Activated T-helper 2 cell treated with anti-CD3 and anti-CD28 coated beads, Interferon-gamma antibody, Interleukin-2, Interleukin-4, amounts not matched to agents 10 μg/mL and 5 μg/mL and 100 μg/mL, durations not matched to agents 14 hours and 24 hours and 36 hours (primary cell): ENCODE measurements at regions not wholly inside any gene's neighbourhood (a gene's known extent, or its start where the extent isn't known, plus 50 kb on each side); places are given as distances from the start of the nearest gene placed in this dataset.

Source experiments
- DNase-seq: peaks from one replicate; pipeline ENCODE4 v3.0.0; 2021; ENCODE audit warnings: low spot score
- H3K27ac Mint-ChIP-seq: one replicate; pipeline ENCODE4 v1.8.0; 2021; ENCODE audit warnings: mixed read lengths
- H3K27me3 Mint-ChIP-seq: one replicate; pipeline ENCODE4 v1.8.0; 2021; ENCODE audit warnings: low read depth, mixed read lengths
- H3K36me3 Mint-ChIP-seq: one replicate; pipeline ENCODE4 v1.8.0; 2021; ENCODE audit warnings: low read depth, mixed read lengths
- H3K4me1 Mint-ChIP-seq: one replicate; pipeline ENCODE4 v1.8.0; 2021; ENCODE audit warnings: low read depth, mixed read lengths
- H3K4me3 Mint-ChIP-seq: one replicate; pipeline ENCODE4 v1.8.0; 2021; ENCODE audit warnings: low read depth, mild to moderate bottlenecking, moderate library complexity, mixed read lengths
- H3K9me3 Mint-ChIP-seq: one replicate; pipeline ENCODE4 v1.8.0; 2021; ENCODE audit warnings: mixed read lengths
- intact Hi-C: fragments of 100-400 bp; cut with micrococcal nuclease; formaldehyde crosslinking; loops from one replicate; pipeline ENCODE4 v1.15.1; 2023

DNA sequence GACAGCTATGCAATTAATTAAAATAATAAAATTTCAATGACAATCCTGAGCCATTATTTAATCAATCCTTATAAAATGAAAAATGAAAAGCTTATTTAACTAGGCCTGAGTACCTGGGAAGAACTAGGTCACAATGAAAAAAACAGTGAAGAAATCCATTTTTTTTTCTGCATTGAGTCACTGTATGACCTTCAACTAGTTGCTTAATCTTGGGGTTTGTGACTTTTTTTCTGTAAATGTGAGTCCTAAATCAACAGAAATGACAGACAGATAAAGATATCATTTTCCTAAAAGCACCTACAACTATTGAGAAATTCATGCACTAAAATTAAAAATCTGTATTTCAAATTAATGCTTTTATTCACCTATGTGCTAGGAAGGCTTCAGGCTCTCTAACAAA lies 96.8 kb downstream of the TMEM26 start:
- no peak for DNase-seq
- Mint-ChIP-seq H3K36me3 (no peaks in the 10 kb centered on the region), H3K9me3 (no peaks in the 10 kb centered on the region), H3K4me1 (no peaks in the 10 kb centered on the region), H3K27me3 (peaks cover 11% of the 10 kb centered on the region), H3K27ac (no peak overlapping the region), H3K4me3 (no peak overlapping the region)
- intact Hi-C loops, result no loop called here

GRCh38 chr10:61355211-61355610 lies 98.0 kb downstream of the TMEM26 start:
- no peak for DNase-seq
- intact Hi-C loops, result no loop called here
- Mint-ChIP-seq H3K4me3 (no peak overlapping the region), H3K4me1 (no peaks in the 10 kb centered on the region), H3K9me3 (no peaks in the 10 kb centered on the region), H3K36me3 (no peaks in the 10 kb centered on the region), H3K27me3 (peaks cover 13% of the 10 kb centered on the region), H3K27ac (no peak overlapping the region)

DNA sequence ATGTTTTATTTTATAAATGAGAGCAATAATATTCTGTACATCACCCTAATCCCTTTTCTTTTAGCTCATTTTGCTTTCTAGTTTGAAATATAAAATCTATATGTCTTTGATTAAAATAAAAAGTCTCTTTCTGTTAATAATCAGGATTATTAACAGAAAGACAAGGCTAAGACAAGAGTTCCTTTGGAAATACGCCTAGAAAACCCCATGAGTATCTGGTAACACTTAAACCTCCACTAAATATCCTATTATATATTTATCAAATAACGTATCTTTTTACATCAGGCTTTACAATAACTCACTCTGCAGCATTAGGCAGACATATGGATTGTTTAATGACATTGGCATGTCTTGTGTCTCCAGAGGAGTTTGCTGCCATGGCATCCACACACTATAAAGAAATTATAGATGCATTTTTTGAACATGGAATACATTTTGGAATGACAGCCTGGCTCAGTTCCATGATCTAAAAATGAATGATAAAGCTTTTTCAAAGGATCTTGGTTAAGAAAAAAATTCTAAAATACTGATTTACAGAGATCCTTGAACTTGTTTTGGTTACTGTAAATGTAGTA lies 98.7 kb downstream of the TMEM26 start:
- intact Hi-C loops, result no loop called here
- H3K27me3 Mint-ChIP-seq, result peaks cover 14% of the 10 kb centered on the region
- no peak overlapping the region for H3K27ac Mint-ChIP-seq
- no peaks in the 10 kb centered on the region for H3K9me3 Mint-ChIP-seq
- H3K36me3 Mint-ChIP-seq, result no peaks in the 10 kb centered on the region
- H3K4me1 Mint-ChIP-seq, result no peaks in the 10 kb centered on the region
- no peak for DNase-seq
- no peak overlapping the region for H3K4me3 Mint-ChIP-seq

DNA sequence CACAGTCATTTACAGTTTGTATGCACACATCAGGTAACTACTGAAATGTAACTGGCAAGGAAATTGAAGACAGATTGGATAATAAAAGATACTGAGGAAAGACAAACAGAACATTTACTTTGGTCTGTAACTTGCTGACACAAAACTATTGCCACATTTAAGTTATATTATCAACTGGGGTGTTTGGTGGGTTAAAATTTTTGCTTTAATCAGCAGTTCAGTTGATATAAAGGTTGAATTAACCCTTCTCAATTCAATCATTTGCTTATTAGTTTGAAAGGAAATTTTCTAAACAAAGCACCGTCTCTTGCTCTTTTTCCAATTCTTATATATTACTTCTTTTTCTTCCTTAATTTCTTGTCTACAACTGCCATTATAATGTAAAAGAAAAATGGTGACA lies 102.4 kb downstream of the TMEM26 start:
- no peak for DNase-seq
- no peak overlapping the region for H3K4me3 Mint-ChIP-seq
- no peaks in the 10 kb centered on the region for H3K4me1 Mint-ChIP-seq
- intact Hi-C loops, result no loop called here
- no peaks in the 10 kb centered on the region for H3K36me3 Mint-ChIP-seq
- H3K9me3 Mint-ChIP-seq, result no peaks in the 10 kb centered on the region
- H3K27me3 Mint-ChIP-seq, result peaks cover 18% of the 10 kb centered on the region
- no peak overlapping the region for H3K27ac Mint-ChIP-seq

GRCh38 chr10:61350068-61350467 lies 103.1 kb downstream of the TMEM26 start:
- intact Hi-C loops, result no loop called here
- H3K27me3 Mint-ChIP-seq, result peaks cover 21% of the 10 kb centered on the region
- no peaks in the 10 kb centered on the region for H3K36me3 Mint-ChIP-seq
- no peak overlapping the region for H3K4me3 Mint-ChIP-seq
- H3K27ac Mint-ChIP-seq, result no peak overlapping the region
- no peaks in the 10 kb centered on the region for H3K9me3 Mint-ChIP-seq
- no peaks in the 10 kb centered on the region for H3K4me1 Mint-ChIP-seq
- DNase-seq, result no peak

- Mint-ChIP-seq H3K4me3 (no peak overlapping the region), H3K27me3 (peaks cover 13% of the 10 kb centered on the region), H3K4me1 (peaks cover 8% of the 10 kb centered on the region), H3K9me3 (no peaks in the 10 kb centered on the region), H3K27ac (no peak overlapping the region), H3K36me3 (no peaks in the 10 kb centered on the region)
- intact Hi-C loops, result no loop called here
- no peak for DNase-seq
Measured at GRCh38 chr10:61346796-61347413, 106.3 kb downstream of the TMEM26 start.

GRCh38 chr10:61343796-61344195 lies 109.4 kb downstream of the TMEM26 start:
- intact Hi-C loops, result no loop called here
- H3K4me1 Mint-ChIP-seq, result peaks cover 8% of the 10 kb centered on the region
- no peak for DNase-seq
- no peaks in the 10 kb centered on the region for H3K36me3 Mint-ChIP-seq
- H3K9me3 Mint-ChIP-seq, result no peaks in the 10 kb centered on the region
- no peak overlapping the region for H3K27ac Mint-ChIP-seq
- peaks cover 5% of the 10 kb centered on the region for H3K27me3 Mint-ChIP-seq
- no peak overlapping the region for H3K4me3 Mint-ChIP-seq

DNA sequence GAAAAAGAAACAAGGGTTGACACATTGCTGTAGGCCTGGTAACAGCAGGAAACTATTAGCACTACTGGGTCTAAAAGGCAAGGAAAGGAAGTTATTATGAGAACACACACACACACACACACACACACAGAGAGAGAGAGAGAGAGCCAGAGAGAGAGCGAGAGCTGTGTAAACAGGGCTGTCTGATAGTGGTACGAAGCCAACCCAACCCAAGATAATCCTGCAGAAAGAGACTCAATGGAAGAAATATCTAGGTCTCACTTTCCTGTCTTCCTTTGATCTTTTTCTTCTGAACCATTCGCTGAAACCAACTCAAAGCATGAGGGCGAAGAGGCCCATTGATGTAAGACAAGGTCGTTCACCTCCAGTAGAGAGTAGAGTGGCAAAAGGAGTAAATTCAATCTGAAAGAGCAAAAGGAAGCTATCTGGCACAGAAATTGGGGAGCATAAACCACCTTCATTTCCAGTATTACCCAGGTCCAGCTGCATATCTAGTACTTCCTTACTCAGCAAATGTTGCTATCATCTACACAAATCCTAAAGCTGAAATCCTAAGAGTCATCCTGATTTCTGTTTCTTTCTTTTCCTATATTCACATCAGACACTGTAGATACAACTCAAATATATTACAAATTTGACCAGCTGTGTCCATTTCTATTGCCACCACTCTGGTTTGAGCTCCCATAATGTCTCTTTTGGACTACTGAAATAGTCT lies 110.2 kb downstream of the TMEM26 start:
- Mint-ChIP-seq H3K27ac (no peak overlapping the region), H3K4me3 (no peak overlapping the region), H3K27me3 (peaks cover 8% of the 10 kb centered on the region), H3K9me3 (no peaks in the 10 kb centered on the region), H3K4me1 (peaks cover 8% of the 10 kb centered on the region), H3K36me3 (no peaks in the 10 kb centered on the region)
- intact Hi-C loops, result no loop called here
- no peak for DNase-seq

GRCh38 chr10:61341008-61341407 lies 112.2 kb downstream of the TMEM26 start:
- H3K4me3 Mint-ChIP-seq, result no peak overlapping the region
- no peak overlapping the region for H3K27ac Mint-ChIP-seq
- no peaks in the 10 kb centered on the region for H3K36me3 Mint-ChIP-seq
- peaks cover 8% of the 10 kb centered on the region for H3K4me1 Mint-ChIP-seq
- intact Hi-C loops, result no loop called here
- DNase-seq, result no peak
- H3K9me3 Mint-ChIP-seq, result no peaks in the 10 kb centered on the region
- peaks cover 8% of the 10 kb centered on the region for H3K27me3 Mint-ChIP-seq

- Mint-ChIP-seq H3K27ac (no peak overlapping the region), H3K4me3 (no peak overlapping the region), H3K4me1 (peaks cover 11% of the 10 kb centered on the region), H3K9me3 (peaks cover 4% of the 10 kb centered on the region), H3K27me3 (peaks cover 5% of the 10 kb centered on the region), H3K36me3 (no peaks in the 10 kb centered on the region)
- intact Hi-C loops, result no loop called here
- no peak for DNase-seq
Measured at GRCh38 chr10:61338146-61338545, 115.0 kb downstream of the TMEM26 start.

- no peak for DNase-seq
Measured at GRCh38 chr10:61337741-61338140, 115.4 kb downstream of the TMEM26 start.

GRCh38 chr10:61336831-61337230 lies 116.3 kb downstream of the TMEM26 start:
- intact Hi-C loops, result no loop called here
- H3K36me3 Mint-ChIP-seq, result no peaks in the 10 kb centered on the region
- no peak overlapping the region for H3K4me3 Mint-ChIP-seq
- H3K9me3 Mint-ChIP-seq, result peaks cover 4% of the 10 kb centered on the region
- H3K27me3 Mint-ChIP-seq, result peaks cover 5% of the 10 kb centered on the region
- H3K4me1 Mint-ChIP-seq, result peaks cover 3% of the 10 kb centered on the region
- DNase-seq, result no peak
- H3K27ac Mint-ChIP-seq, result no peak overlapping the region

More at GRCh38 chr10:61337741-61338140, 115.4 kb downstream of the TMEM26 start:
- peaks cover 8% of the 10 kb centered on the region for H3K4me1 Mint-ChIP-seq
- H3K27me3 Mint-ChIP-seq, result peaks cover 5% of the 10 kb centered on the region
- intact Hi-C loops, result no loop called here
- H3K9me3 Mint-ChIP-seq, result peaks cover 4% of the 10 kb centered on the region
- no peaks in the 10 kb centered on the region for H3K36me3 Mint-ChIP-seq
- no peak overlapping the region for H3K27ac Mint-ChIP-seq
- H3K4me3 Mint-ChIP-seq, result no peak overlapping the region

DNA sequence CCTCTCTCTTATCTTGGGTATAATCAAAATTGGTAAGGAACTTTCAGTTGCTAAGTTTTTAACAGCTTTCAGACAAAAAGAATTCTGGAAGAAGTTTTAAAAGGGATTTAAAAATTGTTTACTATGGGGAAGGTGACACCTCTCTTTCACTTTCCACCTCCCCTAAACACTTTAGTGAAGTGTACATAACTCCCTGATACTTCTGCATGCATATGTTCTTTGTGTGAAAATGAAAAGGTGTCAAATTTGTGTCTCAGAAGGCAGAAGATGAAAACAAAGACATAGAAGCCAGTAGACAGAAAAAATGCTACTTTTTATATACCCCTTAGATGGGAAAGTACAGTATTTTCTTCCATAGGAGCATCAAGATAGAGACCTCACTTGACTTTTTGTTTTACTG lies 117.8 kb downstream of the TMEM26 start:
- Mint-ChIP-seq H3K9me3 (peaks cover 4% of the 10 kb centered on the region), H3K4me3 (no peak overlapping the region), H3K36me3 (no peaks in the 10 kb centered on the region), H3K4me1 (peaks cover 3% of the 10 kb centered on the region), H3K27me3 (peaks cover 5% of the 10 kb centered on the region), H3K27ac (no peak overlapping the region)
- DNase-seq, result no peak
- intact Hi-C loops, result no loop called here
